NOMO-1 (cell line): ENCODE measurements at regions not wholly inside any gene's neighbourhood (a gene's known extent, or its start where the extent isn't known, plus 50 kb on each side); places are given as distances from the start of the nearest gene placed in this dataset.

Source experiments
- DNase-seq, 2 experiments: peaks; one replicate each; lab custom pipeline; 2025; ENCODE audit not compliant: unreplicated experiment in 2 of 2; lab: John Stamatoyannopoulos, UW

DNA sequence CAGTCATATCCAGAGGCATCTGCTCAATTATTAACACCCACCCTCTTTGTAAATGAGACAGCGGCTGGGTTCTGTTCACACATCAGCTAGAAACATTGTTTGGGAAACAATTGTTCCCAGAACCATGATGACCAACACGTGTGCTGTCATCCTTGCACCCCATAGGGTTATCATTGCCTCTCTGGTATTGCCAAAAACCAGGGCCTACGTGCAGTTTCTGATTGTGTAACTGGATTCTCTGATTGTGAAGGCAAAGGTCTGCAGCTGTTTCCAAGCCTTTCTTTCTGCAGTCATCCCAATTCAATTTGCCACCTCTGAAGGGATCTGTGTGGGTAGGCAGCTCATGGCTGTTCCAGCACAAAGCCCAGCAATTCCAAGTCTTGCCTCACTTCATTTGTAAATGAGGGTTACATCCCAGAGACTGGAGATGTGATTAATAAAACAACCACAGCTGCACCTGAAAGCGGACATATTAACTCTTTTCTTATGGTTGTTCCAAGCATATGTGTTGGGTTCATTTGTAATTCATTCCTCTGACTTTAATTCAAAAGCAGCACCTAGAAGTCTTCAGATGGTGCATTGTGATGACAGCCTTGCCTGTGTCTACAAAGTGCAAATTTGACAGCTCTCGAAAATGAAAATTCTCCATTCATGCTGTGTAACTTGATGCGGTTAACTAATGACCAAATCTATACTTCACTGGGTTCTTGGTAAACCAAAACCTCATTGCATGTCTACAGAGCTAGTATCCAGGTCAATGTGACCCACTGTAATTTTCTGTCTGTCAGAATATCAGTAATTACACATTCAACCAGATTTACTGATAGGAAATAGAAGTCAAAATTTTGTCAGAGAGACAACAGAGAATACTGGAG is 66.6 kb downstream of the YIPF5 start:
- no peak for DNase-seq

DNA sequence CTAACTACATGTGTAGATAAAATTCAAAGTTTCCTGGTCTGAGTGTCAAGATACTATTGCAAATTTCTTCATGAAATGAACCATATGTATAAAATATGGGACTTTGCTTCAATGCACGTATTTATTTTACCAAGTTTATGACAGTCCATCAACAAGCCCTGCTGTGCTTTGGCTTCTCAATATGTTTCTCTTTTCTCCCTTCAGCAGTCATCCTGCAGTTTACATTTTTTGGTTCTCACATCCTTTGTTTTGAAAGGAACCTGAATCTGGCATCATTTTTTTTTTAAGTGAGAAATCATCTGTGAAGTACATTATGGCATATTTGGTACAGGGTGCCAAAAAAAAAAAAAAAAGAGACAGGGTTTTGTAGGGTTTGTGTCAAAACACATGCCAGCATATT is 65.1 kb downstream of the YIPF5 start:
- DNase-seq: no peak

- no peak for DNase-seq
These were observed 62.3 kb downstream of the YIPF5 start for GRCh38 chr5:144108131-144108530.
